ENCODE measurements at regions not wholly inside any gene's neighbourhood (a gene's known extent, or its start where the extent isn't known, plus 50 kb on each side); places are given as distances from the start of the nearest gene placed in this dataset.

- peaks cover 2% of the 10 kb centered on the region for H3K27me3 Mint-ChIP-seq (ENCODE audit: insufficient read depth, low read depth, poor library complexity)
- no peaks in the 10 kb centered on the region for H3K9me3 Mint-ChIP-seq
- H3K4me1 Mint-ChIP-seq = no peaks in the 10 kb centered on the region
- H3F3A ChIP-seq (replicated peaks; ENCODE audit: low read depth) = no peaks in the 10 kb centered on the region
- no peak overlapping the region for H3K27ac Mint-ChIP-seq
- ATAC-seq (no peak), DNase-seq (ENCODE audit: low spot score) (no peak)
- no peaks in the 10 kb centered on the region for H3K27me3 ChIP-seq (ENCODE audit: insufficient read depth)
- H3K4me3 ChIP-seq = no peak overlapping the region
- peaks cover 3% of the 10 kb centered on the region; the same call in 1 of the 2 replicates for H3K9me2 ChIP-seq (ENCODE audit: insufficient read depth)
- no peaks in the 10 kb centered on the region for H3K4me1 ChIP-seq (ENCODE audit: insufficient read depth)
- peak overlapping the region; percentile 66; the same call in 1 of the 2 replicates for H2AFZ ChIP-seq
- no peaks in the 10 kb centered on the region for H3K36me3 Mint-ChIP-seq (ENCODE audit: low read depth)
- H3K27ac ChIP-seq (ENCODE audit: low read depth) = no peak overlapping the region
- no peak for TF ChIP-seq REST (IDR thresholded peaks at IDR 0.05; ENCODE audit: unreplicated experiment)
- TF ChIP-seq NANOG (IDR thresholded peaks at IDR 0.05; ENCODE audit: borderline replicate concordance) = no peak
- TF ChIP-seq EZH2 (IDR thresholded peaks at IDR 0.05; ENCODE audit: low read depth, unreplicated experiment) = no peak
- TF ChIP-seq CREB1 (CRISPR knock-in tag; IDR thresholded peaks at IDR 0.05; ENCODE audit: low read depth) = no peak
- no peak for TF ChIP-seq ZNF331 (CRISPR knock-in tag; IDR thresholded peaks at IDR 0.05; ENCODE audit: low read depth)
- no peak for TF ChIP-seq POLR2AphosphoS5 (IDR thresholded peaks at IDR 0.05; ENCODE audit: low read depth)
- TF ChIP-seq STAT1 (IDR thresholded peaks at IDR 0.05; ENCODE audit: unreplicated experiment) = no peak
- TF ChIP-seq ZNF114 (CRISPR knock-in tag; IDR thresholded peaks at IDR 0.05) = no peak
- TF ChIP-seq CTCF (conservative IDR thresholded peaks at IDR 0.05; ENCODE audit: low read depth in 2 of 2) = no peak
- no peak for TF ChIP-seq ZNF462 (CRISPR knock-in tag; IDR thresholded peaks at IDR 0.05)
- TF ChIP-seq EZH2phosphoT487 (IDR thresholded peaks at IDR 0.05; ENCODE audit: unreplicated experiment) = no peak
- no peak for TF ChIP-seq JUNB (IDR thresholded peaks at IDR 0.05; ENCODE audit: unreplicated experiment)
- TF ChIP-seq ETS1 (IDR thresholded peaks at IDR 0.05) = no peak
- no peaks in the 10 kb centered on the region for H3K36me3 ChIP-seq (ENCODE audit: insufficient read depth)
- no peak overlapping the region for H3K4me2 ChIP-seq
- H3K79me2 ChIP-seq (replicated peaks; ENCODE audit: insufficient read depth) = no peaks in the 10 kb centered on the region
- H3K4me3 Mint-ChIP-seq = no peak overlapping the region
- H4K20me1 ChIP-seq (replicated peaks; ENCODE audit: insufficient read depth) = no peaks in the 10 kb centered on the region
Measured at GRCh38 chr14:53896726-53897125, 59.9 kb downstream of the BMP4 start.

All from GM23338 (cell line).